ENCODE measurements at regions not wholly inside any gene's neighbourhood (a gene's known extent, or its start where the extent isn't known, plus 50 kb on each side); places are given as distances from the start of the nearest gene placed in this dataset.

DNA sequence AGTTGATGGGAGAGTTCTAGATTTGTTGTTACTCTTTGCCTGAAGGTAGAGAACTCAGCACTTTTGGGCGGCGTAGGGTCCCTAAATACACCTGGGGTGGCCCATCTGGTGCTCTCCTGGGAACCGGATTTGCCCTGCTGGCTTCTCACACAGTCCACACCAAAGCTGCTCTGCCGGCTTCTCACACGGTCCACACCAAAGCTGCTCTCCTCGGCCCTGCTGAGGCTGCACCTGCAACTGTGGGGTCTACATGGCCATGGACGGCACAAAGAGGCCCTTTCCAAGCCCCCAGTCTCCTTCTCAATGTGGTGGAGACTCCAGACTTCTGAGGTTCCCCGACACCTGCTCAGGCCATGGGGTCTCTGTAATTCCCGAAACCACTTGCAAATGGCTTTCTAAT, 124.8 kb upstream of the GPC1 start:
- TF ChIP-seq CTCF (IDR thresholded peaks at IDR 0.05; ENCODE audit: insufficient read depth, low read depth, low read length), result no peak
- no peak for TF ChIP-seq EZH2 (IDR thresholded peaks at IDR 0.05; ENCODE audit: insufficient read depth, low read length)

All from astrocyte (in vitro differentiated cells and primary cell).